Neural cell (in vitro differentiated cells): ENCODE measurements at regions not wholly inside any gene's neighbourhood (a gene's known extent, or its start where the extent isn't known, plus 50 kb on each side); places are given as distances from the start of the nearest gene placed in this dataset.

Source experiments
- H2AFZ ChIP-seq: fragments of 200-600, 300-800 bp; sonication (generic), shearing (Covaris generic); 2 replicates; pipeline ENCODE4 v1.6.0; 2014; ENCODE audit warnings: low read depth, mild to moderate bottlenecking, antibody characterized with exemption, low read length, moderate library complexity
- H3F3A ChIP-seq: fragments of 200-600 bp; shearing (Covaris generic); 2 replicates; pipeline ENCODE4 v1.6.1; 2016; ENCODE audit warnings: mild to moderate bottlenecking, moderate library complexity, mixed read lengths, antibody characterized with exemption, low read length; ENCODE audit not compliant: insufficient read depth, poor library complexity, severe bottlenecking
- H3K27ac ChIP-seq: fragments of 200-600, 300-800 bp; sonication (generic), shearing (Covaris generic); 2 replicates; pipeline ENCODE4 v1.5.1; 2014; ENCODE audit warnings: mild to moderate bottlenecking, low read length, moderate library complexity
- H3K27me3 ChIP-seq: fragments of 300-800, 200-600 bp; sonication (generic), shearing (Covaris generic); 2 replicates; pipeline ENCODE4 v1.6.0; 2014; ENCODE audit warnings: mild to moderate bottlenecking, low read depth, low read length, moderate library complexity; ENCODE audit not compliant: insufficient read depth
- H3K36me3 ChIP-seq: fragments of 300-800, 200-600 bp; sonication (generic), shearing (Covaris generic); 2 replicates; pipeline ENCODE4 v1.5.1; 2014; ENCODE audit warnings: mild to moderate bottlenecking, antibody characterized with exemption, low read length, moderate library complexity; ENCODE audit not compliant: insufficient read depth
- H3K4me2 ChIP-seq: fragments of 300-800, 200-600 bp; sonication (generic), shearing (Covaris generic); 2 replicates; pipeline ENCODE4 v1.6.0; 2014; ENCODE audit warnings: mild to moderate bottlenecking, low read length
- H3K4me3 ChIP-seq: fragments of 300-800, 200-600 bp; sonication (generic), shearing (Covaris generic); 2 replicates; pipeline ENCODE4 v1.5.1; 2014; ENCODE audit warnings: mild to moderate bottlenecking, low read length, moderate library complexity
- H3K79me2 ChIP-seq: fragments of 200-600 bp; shearing (Covaris generic); replicated peaks from 2 replicates; pipeline ENCODE4 v1.6.0; 2014; ENCODE audit warnings: mild to moderate bottlenecking, low read length, moderate library complexity; ENCODE audit not compliant: insufficient read depth
- H3K9ac ChIP-seq: fragments of 300-800, 200-600 bp; sonication (generic), shearing (Covaris generic); 2 replicates; pipeline ENCODE4 v1.6.1; 2016; ENCODE audit warnings: mild to moderate bottlenecking, low read length, mixed read lengths
- H3K9me2 ChIP-seq: fragments of 200-600 bp; shearing (Covaris generic); 2 replicates; pipeline ENCODE4 v1.6.1; 2016; ENCODE audit warnings: mild to moderate bottlenecking, low read length, mixed read lengths; ENCODE audit not compliant: insufficient read depth
- H3K9me3 ChIP-seq: fragments of 200-600, 300-800 bp; sonication (generic), shearing (Covaris generic); 2 replicates; pipeline ENCODE4 v1.6.1; 2016; ENCODE audit warnings: mild to moderate bottlenecking, mixed run types, low read length, moderate library complexity, mixed read lengths
- H4K20me1 ChIP-seq: fragments of 200-600 bp; shearing (Covaris generic); 2 replicates; pipeline ENCODE4 v1.6.1; 2016; ENCODE audit warnings: mild to moderate bottlenecking, mixed run types; ENCODE audit not compliant: insufficient read depth
- CTCF ChIP-seq: fragments of 450-650 bp; IDR thresholded peaks from 2 replicates; pipeline ENCODE4 v1.5.1; 2014; ENCODE audit warnings: antibody characterized with exemption, mild to moderate bottlenecking, moderate library complexity; ENCODE audit not compliant: poor library complexity, severe bottlenecking
- EP300 ChIP-seq: fragments of 450-650 bp; conservative IDR thresholded peaks from 2 replicates; pipeline ENCODE4 v1.6.1; 2014; ENCODE audit warnings: antibody characterized with exemption, mild to moderate bottlenecking, moderate library complexity; ENCODE audit not compliant: poor library complexity, severe bottlenecking
- EZH2 ChIP-seq: fragments of 200-600, 300-800 bp; shearing (Covaris generic), sonication (generic); IDR thresholded peaks from 2 replicates; pipeline ENCODE4 v1.6.1; 2014; ENCODE audit warnings: antibody characterized with exemption, low read length, borderline replicate concordance, mild to moderate bottlenecking; ENCODE audit not compliant: insufficient read depth, poor library complexity, severe bottlenecking
- MXI1 ChIP-seq: fragments of 450-650 bp; conservative IDR thresholded peaks from 2 replicates; pipeline ENCODE4 v1.6.1; 2014; ENCODE audit warnings: antibody characterized with exemption, mild to moderate bottlenecking; ENCODE audit not compliant: poor library complexity, severe bottlenecking
- POLR2AphosphoS5 ChIP-seq: IDR thresholded peaks from 2 replicates; pipeline ENCODE4 v1.6.1; 2012
- RAD21 ChIP-seq: fragments of 450-650 bp; conservative IDR thresholded peaks from 2 replicates; pipeline ENCODE4 v1.6.1; 2014; ENCODE audit warnings: antibody characterized with exemption, mild to moderate bottlenecking, moderate library complexity
- REST ChIP-seq: IDR thresholded peaks from 2 replicates; pipeline ENCODE4 v1.6.1; 2012; ENCODE audit warnings: borderline replicate concordance
- SMC3 ChIP-seq: fragments of 450-650 bp; conservative IDR thresholded peaks from 2 replicates; pipeline ENCODE4 v1.6.1; 2014; ENCODE audit warnings: antibody characterized with exemption, mild to moderate bottlenecking, moderate library complexity; ENCODE audit not compliant: poor library complexity
- TAF1 ChIP-seq: IDR thresholded peaks from 2 replicates; pipeline ENCODE4 v1.6.1; 2012; ENCODE audit warnings: low read depth

GRCh38 chr5:114702731-114703130, 340.9 kb downstream of the KCNN2 start:
- Histone ChIP-seq H3K4me3 (no peak overlapping the region), H3K9me3 (no peaks in the 10 kb centered on the region), H3K9ac (no peak overlapping the region), H3K4me2 (no peak overlapping the region), H3K9me2 (no peaks in the 10 kb centered on the region), H3K79me2 (no peaks in the 10 kb centered on the region), H3K36me3 (no peaks in the 10 kb centered on the region), H3F3A (no peaks in the 10 kb centered on the region), H3K27ac (no peak overlapping the region), H4K20me1 (no peaks in the 10 kb centered on the region), H2AFZ (no peak overlapping the region), H3K27me3 (no peaks in the 10 kb centered on the region)
- TF ChIP-seq POLR2AphosphoS5 (no peak), REST (no peak), TAF1 (no peak)

GRCh38 chr5:114702136-114702535, 340.3 kb downstream of the KCNN2 start:
- Histone ChIP-seq H3K27me3 (no peaks in the 10 kb centered on the region), H4K20me1 (no peaks in the 10 kb centered on the region), H3K4me3 (no peak overlapping the region), H3F3A (no peaks in the 10 kb centered on the region), H3K27ac (no peak overlapping the region), H3K4me2 (no peak overlapping the region), H3K9me2 (no peaks in the 10 kb centered on the region), H2AFZ (no peak overlapping the region), H3K9me3 (no peaks in the 10 kb centered on the region), H3K9ac (no peak overlapping the region), H3K36me3 (no peaks in the 10 kb centered on the region), H3K79me2 (no peaks in the 10 kb centered on the region)
- no peak for TF ChIP-seq MXI1

- Histone ChIP-seq H3K9me2 (no peaks in the 10 kb centered on the region), H3F3A (no peaks in the 10 kb centered on the region), H3K27me3 (no peaks in the 10 kb centered on the region), H3K27ac (no peak overlapping the region), H3K36me3 (no peaks in the 10 kb centered on the region), H3K79me2 (no peaks in the 10 kb centered on the region), H3K4me2 (no peak overlapping the region), H3K4me3 (no peak overlapping the region), H2AFZ (no peak overlapping the region), H3K9me3 (no peaks in the 10 kb centered on the region), H3K9ac (no peak overlapping the region), H4K20me1 (no peaks in the 10 kb centered on the region)
- TF ChIP-seq TAF1: no peak
- TF ChIP-seq POLR2AphosphoS5: no peak
These were observed 339.0 kb downstream of the KCNN2 start for GRCh38 chr5:114700823-114701222.

- no peaks in the 10 kb centered on the region for H3K9me2 ChIP-seq
These were observed 333.5 kb downstream of the KCNN2 start for GRCh38 chr5:114695292-114695904.

More at GRCh38 chr5:114695292-114695904, 333.5 kb downstream of the KCNN2 start:
- no peaks in the 10 kb centered on the region for H3K36me3 ChIP-seq
- no peak overlapping the region for H3K4me2 ChIP-seq
- no peaks in the 10 kb centered on the region for H3K9me3 ChIP-seq
- no peak overlapping the region for H2AFZ ChIP-seq
- no peaks in the 10 kb centered on the region for H4K20me1 ChIP-seq
- no peaks in the 10 kb centered on the region for H3K27me3 ChIP-seq
- no peak overlapping the region for H3K4me3 ChIP-seq
- H3K79me2 ChIP-seq: no peaks in the 10 kb centered on the region
- H3F3A ChIP-seq: no peaks in the 10 kb centered on the region
- TF ChIP-seq REST (no peak), RAD21 (no peak), EP300 (no peak), POLR2AphosphoS5 (no peak), EZH2 (no peak), MXI1 (no peak), SMC3 (no peak), CTCF (no peak), TAF1 (no peak)
- H3K9ac ChIP-seq: no peak overlapping the region
- no peak overlapping the region for H3K27ac ChIP-seq
